A549 (cell line): ENCODE measurements at regions not wholly inside any gene's neighbourhood (a gene's known extent, or its start where the extent isn't known, plus 50 kb on each side); places are given as distances from the start of the nearest gene placed in this dataset.

ENCODE experiments used
- ATAC-seq, 2 experiments: fragments of 200-7000 bp in 1 of 2; fragments of >200 bp in 1 of 2; cut with Nextera tagmentation in 1 of 2; cut with Tn5 transposase in 1 of 2; 3 replicates each; pipeline versions ENCODE4 v1.8.0 to v1.9.1; 2018 to 2020; ENCODE audit warnings: mild to moderate bottlenecking in 1 of 2, moderate library complexity in 1 of 2
- CTCF ChIA-PET: fragments of 300-600 bp; sonication (Branson Sonifier 250); formaldehyde crosslinking; extraction: SDS; loops from one replicate; lab custom pipeline; 2021; ENCODE audit warnings: antibody characterized with exemption, inconsistent platforms; lab: Yijun Ruan, JAX
- POLR2A ChIA-PET: fragments of 350-600 bp; formaldehyde crosslinking; extraction: SDS; loops from one replicate; lab custom pipeline; 2021; ENCODE audit warnings: antibody characterized with exemption, inconsistent platforms; lab: Yijun Ruan, JAX
- DNase-seq, 2 experiments: peaks; one replicate each; pipeline versions ENCODE4 v3.0.0 to v3.0.0-alpha.2; 2011 to 2016; ENCODE audit warnings: low read depth in 1 of 2, low spot score in 1 of 2
- FAIRE-seq: peaks from 2 replicates; lab custom pipeline; 2011; peaks lifted over from hg19 to GRCh38; lab: Jason Lieb, UNC
- H3K27ac ChIP-seq, 2 experiments: fragments of >200 bp; sonication (Bioruptor Twin); formaldehyde crosslinking; 3 replicates each; pipeline ENCODE4 v1.5.1; 2016 to 2017
- H3K4me1 ChIP-seq: fragments of >200 bp; sonication (Bioruptor Twin); formaldehyde crosslinking; 3 replicates; pipeline ENCODE4 v1.6.1; 2016
- H3K4me2 ChIP-seq: fragments of >200 bp; sonication (Bioruptor Twin); formaldehyde crosslinking; 3 replicates; pipeline ENCODE4 v1.6.1; 2016
- H3K4me3 ChIP-seq: fragments of >200 bp; sonication (Bioruptor Twin); formaldehyde crosslinking; 3 replicates; pipeline ENCODE4 v1.5.1; 2016
- H3K9me3 ChIP-seq: fragments of >200 bp; sonication (Bioruptor Twin); formaldehyde crosslinking; 3 replicates; pipeline ENCODE4 v1.6.1; 2016
- BCL3 ChIP-seq: fragments of >200 bp; sonication (Bioruptor Twin); formaldehyde crosslinking; IDR thresholded peaks from 3 replicates; pipeline ENCODE4 v1.6.1; 2016
- BHLHE40 ChIP-seq: IDR thresholded peaks from 2 replicates; pipeline ENCODE4 v1.6.1; 2012; ENCODE audit warnings: low read depth, low read length, inconsistent platforms
- CHD2 ChIP-seq: fragments of 150-350 bp; IDR thresholded peaks from 2 replicates; pipeline ENCODE4 v1.6.1; 2014; ENCODE audit warnings: low read length; ENCODE audit not compliant: partially characterized antibody
- CHD4 ChIP-seq: fragments of 200-600 bp; sonication (generic); IDR thresholded peaks from 2 replicates; pipeline ENCODE4 v1.6.1; 2016; ENCODE audit warnings: antibody characterized with exemption, mild to moderate bottlenecking, borderline replicate concordance
- CTCF ChIP-seq: fragments of >200 bp; sonication (Bioruptor Twin); formaldehyde crosslinking; IDR thresholded peaks from 3 replicates; pipeline ENCODE4 v1.5.1; 2016
- E2F6 ChIP-seq: IDR thresholded peaks from 2 replicates; pipeline ENCODE4 v1.6.1; 2012; ENCODE audit warnings: low read depth, borderline replicate concordance
- EHMT2 ChIP-seq: fragments of 200-600 bp; sonication (generic); IDR thresholded peaks from 2 replicates; pipeline ENCODE4 v1.6.1; 2016; ENCODE audit warnings: antibody characterized with exemption, low read depth, mild to moderate bottlenecking, moderate library complexity
- ESRRA ChIP-seq: fragments of 150-350 bp; IDR thresholded peaks from 2 replicates; pipeline ENCODE4 v1.6.1; 2014; ENCODE audit warnings: mild to moderate bottlenecking, low read length, borderline replicate concordance
- FOSB ChIP-seq: fragments of 250-450 bp; sonication (Bioruptor Pico); IDR thresholded peaks from 2 replicates; pipeline ENCODE4 v1.5.0; 2020; ENCODE audit warnings: mild to moderate bottlenecking, moderate library complexity
- FOXS1 ChIP-seq: fragments of 250-450 bp; sonication (Bioruptor Pico); IDR thresholded peaks from 2 replicates; pipeline ENCODE4 v1.5.0; 2020; ENCODE audit warnings: mild to moderate bottlenecking, moderate library complexity
- GATA3 ChIP-seq: IDR thresholded peaks from 2 replicates; pipeline ENCODE4 v1.6.1; 2012; ENCODE audit warnings: borderline replicate concordance
- HES2 ChIP-seq: fragments of >200 bp; sonication (Bioruptor Twin); formaldehyde crosslinking; IDR thresholded peaks from 2 replicates; pipeline ENCODE4 v1.6.1; 2016
- HOXB13 ChIP-seq: fragments of 250-450 bp; sonication (Bioruptor Pico); IDR thresholded peaks from 2 replicates; pipeline ENCODE4 v1.5.0; 2020; ENCODE audit warnings: low read depth, mild to moderate bottlenecking, moderate library complexity
- JUN ChIP-seq, 2 experiments: fragments of >200 bp; sonication (Bioruptor Twin); formaldehyde crosslinking; IDR thresholded peaks; 2 replicates in 1 of 2; 3 replicates in 1 of 2; pipeline ENCODE4 v1.6.1; 2016 to 2017
- KDM5A ChIP-seq: fragments of 200-600 bp; sonication (generic); IDR thresholded peaks from 2 replicates; pipeline ENCODE4 v1.6.1; 2016; ENCODE audit warnings: antibody characterized with exemption, mild to moderate bottlenecking
- MYC ChIP-seq: IDR thresholded peaks from 2 replicates; pipeline ENCODE4 v1.6.1; 2012; ENCODE audit warnings: mild to moderate bottlenecking, inconsistent platforms, low read length, improper control_type of control experiment, borderline replicate concordance
- NFE2L2 ChIP-seq: fragments of 150-350 bp; conservative IDR thresholded peaks from 2 replicates; pipeline ENCODE4 v1.6.1; 2014; ENCODE audit warnings: low read length
- NPAS2 ChIP-seq: fragments of 250-450 bp; sonication (Bioruptor Pico); IDR thresholded peaks from 2 replicates; pipeline ENCODE4 v1.8.0; 2022; ENCODE audit warnings: mild to moderate bottlenecking, moderate library complexity, borderline replicate concordance
- NR3C1 ChIP-seq: fragments of >200 bp; sonication (Bioruptor Twin); formaldehyde crosslinking; IDR thresholded peaks from 3 replicates; pipeline ENCODE4 v1.6.1; 2017
- PBX3 ChIP-seq: IDR thresholded peaks from 2 replicates; pipeline ENCODE4 v1.6.1; 2012
- PHF8 ChIP-seq: fragments of 200-600 bp; sonication (generic); IDR thresholded peaks from 2 replicates; pipeline ENCODE4 v1.6.1; 2016; ENCODE audit warnings: low read depth, mild to moderate bottlenecking, antibody characterized with exemption, moderate library complexity, borderline replicate concordance
- POLR2A ChIP-seq: IDR thresholded peaks from 2 replicates; pipeline ENCODE4 v1.6.1; 2012; ENCODE audit warnings: mild to moderate bottlenecking, low read length
- RAD21 ChIP-seq, 2 experiments: fragments of >200 bp in 1 of 2; sonication (Bioruptor Twin) in 1 of 2; formaldehyde crosslinking in 1 of 2; IDR thresholded peaks in 1 of 2; conservative IDR thresholded peaks in 1 of 2; 2 replicates in 1 of 2; 3 replicates in 1 of 2; pipeline ENCODE4 v1.6.1; 2012 to 2018; ENCODE audit warnings: inconsistent platforms in 1 of 2
- RARB ChIP-seq: fragments of 250-450 bp; sonication (Bioruptor Pico); IDR thresholded peaks from 2 replicates; pipeline ENCODE4 v1.8.0; 2021; ENCODE audit warnings: mild to moderate bottlenecking, moderate library complexity
- RFX5 ChIP-seq: fragments of 450-650 bp; IDR thresholded peaks from 2 replicates; pipeline ENCODE4 v1.7.1; 2014; ENCODE audit warnings: antibody characterized with exemption, mild to moderate bottlenecking, moderate library complexity
- TP53 ChIP-seq: fragments of 250-450 bp; sonication (Bioruptor Pico); IDR thresholded peaks from 2 replicates; pipeline ENCODE4 v1.5.0; 2021; ENCODE audit warnings: mild to moderate bottlenecking, moderate library complexity
- ZFP36 ChIP-seq: fragments of 450-650 bp; IDR thresholded peaks from 2 replicates; pipeline ENCODE4 v1.6.1; 2014; ENCODE audit warnings: borderline replicate concordance; ENCODE audit not compliant: partially characterized antibody
- ZNF302 ChIP-seq: fragments of 250-450 bp; sonication (Bioruptor Pico); IDR thresholded peaks from 2 replicates; pipeline ENCODE4 v1.9.0; 2021; ENCODE audit warnings: inconsistent platforms, mild to moderate bottlenecking, moderate library complexity
- WGBS: methylation state at CpG from one replicate; pipeline ENCODE4 v1.1.6; 2017; ENCODE audit errors: missing lambda C conversion rate; 5-methylcytosine and 5-hydroxymethylcytosine counted together

GRCh38 chr13:107296804-107297203 is 728.9 kb upstream of the ARGLU1 start (continued):
- TF ChIP-seq RARB (CRISPR knock-in tag), result no peak
- no peak for TF ChIP-seq POLR2A
- TF ChIP-seq E2F6, result no peak
- TF ChIP-seq NPAS2 (CRISPR knock-in tag), result no peak
- TF ChIP-seq BCL3, result no peak
- TF ChIP-seq RAD21 (conservative IDR thresholded peaks at IDR 0.05 in 1 of 2, IDR thresholded peaks at IDR 0.05 in 1 of 2), result no peak

GRCh38 chr13:107295416-107296140 is 727.6 kb upstream of the ARGLU1 start:
- H3K9me3 ChIP-seq, result no peaks in the 10 kb centered on the region
- ChIA-PET CTCF (no interaction called here), POLR2A (no interaction called here)
- DNase-seq (no peak), ATAC-seq (no peak), FAIRE-seq (no peak)
- H3K27ac ChIP-seq, result no peak overlapping the region
- no peak for TF ChIP-seq BHLHE40
- no peak for TF ChIP-seq RARB (CRISPR knock-in tag)
- no peak for TF ChIP-seq PHF8
- no peak for TF ChIP-seq TP53
- TF ChIP-seq ESRRA, result no peak
- TF ChIP-seq ZNF302 (CRISPR knock-in tag), result no peak
- TF ChIP-seq PBX3, result no peak
- TF ChIP-seq CHD2, result no peak
- no peak overlapping the region for H3K4me2 ChIP-seq
- no peaks in the 10 kb centered on the region for H3K4me1 ChIP-seq
- no peak overlapping the region for H3K4me3 ChIP-seq
- WGBS, result 0% methylated on average over 2 of the region's 2 CpGs

GRCh38 chr13:107293924-107294323 is 726.0 kb upstream of the ARGLU1 start:
- DNase-seq, result no peak
- H3K9me3 ChIP-seq, result no peaks in the 10 kb centered on the region
- no peaks in the 10 kb centered on the region for H3K4me1 ChIP-seq
- H3K4me3 ChIP-seq, result no peak overlapping the region
- CTCF ChIA-PET, result no interaction called here
- no peak for FAIRE-seq
- H3K27ac ChIP-seq, result no peak overlapping the region
- 30% methylated on average over 3 of the region's 3 CpGs for WGBS
- H3K4me2 ChIP-seq, result no peak overlapping the region
- POLR2A ChIA-PET, result no interaction called here
- ATAC-seq, result no peak
- TF ChIP-seq CTCF (no peak), ZFP36 (no peak), MYC (no peak), BCL3 (no peak), GATA3 (no peak), KDM5A (no peak), RFX5 (no peak), CHD4 (no peak), JUN (IDR thresholded peaks at IDR 0.05) (no peak), NR3C1 (no peak), HOXB13 (CRISPR knock-in tag) (no peak), EHMT2 (no peak), HES2 (no peak), NFE2L2 (no peak), RAD21 (conservative IDR thresholded peaks at IDR 0.05 in 1 of 2, IDR thresholded peaks at IDR 0.05 in 1 of 2) (no peak), FOSB (no peak), FOXS1 (CRISPR knock-in tag) (no peak), PBX3 (no peak)
